KMS-11 (cell line): ENCODE measurements at regions not wholly inside any gene's neighbourhood (a gene's known extent, or its start where the extent isn't known, plus 50 kb on each side); places are given as distances from the start of the nearest gene placed in this dataset.

ENCODE experiments used
- H2AFZ ChIP-seq: fragments of 200-600 bp; sonication (generic); 2 replicates; pipeline ENCODE4 v1.6.1; 2016; ENCODE audit warnings: antibody characterized with exemption, mixed run types, low read depth
- H3K27ac ChIP-seq: fragments of 200-600 bp; sonication (generic); 2 replicates; pipeline ENCODE4 v1.6.1; 2016; ENCODE audit warnings: mild to moderate bottlenecking, mixed run types
- H3K27me3 ChIP-seq: fragments of 200-600 bp; sonication (generic); 2 replicates; pipeline ENCODE4 v1.6.1; 2017; ENCODE audit warnings: mild to moderate bottlenecking, low read depth, mixed run types, moderate library complexity; ENCODE audit not compliant: insufficient read depth
- H3K36me3 ChIP-seq: fragments of 200-600 bp; sonication (generic); 2 replicates; pipeline ENCODE4 v1.6.1; 2017; ENCODE audit warnings: mild to moderate bottlenecking, mixed run types; ENCODE audit not compliant: insufficient read depth
- H3K4me1 ChIP-seq: fragments of 200-600 bp; sonication (generic); 2 replicates; pipeline ENCODE4 v1.6.1; 2016; ENCODE audit warnings: mild to moderate bottlenecking, low read depth, mixed run types; ENCODE audit not compliant: poor library complexity, severe bottlenecking
- H3K4me2 ChIP-seq: fragments of 200-600 bp; sonication (generic); 2 replicates; pipeline ENCODE4 v1.7.0; 2016; ENCODE audit warnings: mild to moderate bottlenecking, mixed run types
- H3K4me3 ChIP-seq: fragments of 200-600 bp; sonication (generic); IDR thresholded peaks from 2 replicates; pipeline ENCODE4 v1.6.1; 2017; ENCODE audit warnings: low read depth, low read length, mixed read lengths; ENCODE audit not compliant: insufficient read depth
- H3K79me2 ChIP-seq: fragments of 200-600 bp; sonication (generic); 2 replicates; pipeline ENCODE4 v1.6.1; 2016; ENCODE audit warnings: low read depth, mixed run types; ENCODE audit not compliant: insufficient read depth
- H3K9ac ChIP-seq: fragments of 200-600 bp; sonication (generic); 2 replicates; pipeline ENCODE4 v1.6.1; 2016; ENCODE audit warnings: mild to moderate bottlenecking, mixed run types
- H4K20me1 ChIP-seq: fragments of 200-600 bp; sonication (generic); 2 replicates; pipeline ENCODE4 v1.6.1; 2016; ENCODE audit warnings: mild to moderate bottlenecking, mixed run types; ENCODE audit not compliant: insufficient read depth
- TF ChIP-seq, protein P1 (sequence below): fragments of 200-600 bp; sonication (generic); conservative IDR thresholded peaks from 2 replicates; pipeline ENCODE4 v1.6.1; 2017; ENCODE audit warnings: low read depth, mild to moderate bottlenecking, antibody characterized with exemption, low read length, moderate library complexity, mixed read lengths

DNA sequence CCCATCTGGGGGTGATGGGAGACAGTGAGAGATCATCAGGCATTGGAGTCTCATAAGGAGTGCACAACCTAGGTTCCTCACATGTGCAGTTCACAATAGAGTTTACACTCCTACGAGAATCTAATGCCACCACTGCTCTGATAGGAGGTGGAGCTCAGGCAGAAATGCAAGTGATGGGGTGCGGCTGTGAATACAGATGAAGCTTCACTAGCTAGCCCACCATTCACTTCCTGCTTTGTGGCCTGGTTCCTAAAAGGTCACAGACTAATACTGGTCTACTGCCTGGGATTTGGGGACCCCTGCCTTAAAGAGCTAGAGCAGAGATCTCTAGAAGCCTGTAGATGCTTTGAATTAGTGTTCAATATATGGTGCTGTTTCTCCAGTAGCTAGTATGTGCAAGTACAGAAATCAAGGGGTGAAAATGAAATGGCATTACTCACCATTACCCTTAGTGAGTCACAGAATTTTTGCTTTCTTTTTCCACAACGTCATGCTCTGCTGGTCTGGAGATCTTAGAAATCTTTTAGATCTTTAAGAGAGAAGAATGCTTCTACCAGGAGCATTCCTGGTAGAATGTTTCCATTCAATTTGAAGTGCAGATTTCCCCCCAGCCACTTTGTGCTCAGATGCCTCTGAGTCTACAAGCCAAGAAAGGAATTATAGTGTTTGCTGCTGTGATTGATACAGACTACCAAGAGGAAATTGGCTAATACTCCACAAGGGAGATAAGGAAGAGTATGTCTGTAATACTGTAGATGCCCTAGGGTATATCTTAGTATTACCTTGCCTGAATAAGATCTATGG lies 2301.2 kb downstream of the PCDH9 start:
- H4K20me1 ChIP-seq = no peaks in the 10 kb centered on the region
- no peak overlapping the region for H3K4me3 ChIP-seq
- H3K27ac ChIP-seq = no peak overlapping the region
- no peaks in the 10 kb centered on the region for H3K27me3 ChIP-seq
- TF ChIP-seq, protein P1, sequence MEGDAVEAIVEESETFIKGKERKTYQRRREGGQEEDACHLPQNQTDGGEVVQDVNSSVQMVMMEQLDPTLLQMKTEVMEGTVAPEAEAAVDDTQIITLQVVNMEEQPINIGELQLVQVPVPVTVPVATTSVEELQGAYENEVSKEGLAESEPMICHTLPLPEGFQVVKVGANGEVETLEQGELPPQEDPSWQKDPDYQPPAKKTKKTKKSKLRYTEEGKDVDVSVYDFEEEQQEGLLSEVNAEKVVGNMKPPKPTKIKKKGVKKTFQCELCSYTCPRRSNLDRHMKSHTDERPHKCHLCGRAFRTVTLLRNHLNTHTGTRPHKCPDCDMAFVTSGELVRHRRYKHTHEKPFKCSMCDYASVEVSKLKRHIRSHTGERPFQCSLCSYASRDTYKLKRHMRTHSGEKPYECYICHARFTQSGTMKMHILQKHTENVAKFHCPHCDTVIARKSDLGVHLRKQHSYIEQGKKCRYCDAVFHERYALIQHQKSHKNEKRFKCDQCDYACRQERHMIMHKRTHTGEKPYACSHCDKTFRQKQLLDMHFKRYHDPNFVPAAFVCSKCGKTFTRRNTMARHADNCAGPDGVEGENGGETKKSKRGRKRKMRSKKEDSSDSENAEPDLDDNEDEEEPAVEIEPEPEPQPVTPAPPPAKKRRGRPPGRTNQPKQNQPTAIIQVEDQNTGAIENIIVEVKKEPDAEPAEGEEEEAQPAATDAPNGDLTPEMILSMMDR = no peak
- no peaks in the 10 kb centered on the region for H3K4me1 ChIP-seq
- no peaks in the 10 kb centered on the region for H3K79me2 ChIP-seq
- no peak overlapping the region for H3K4me2 ChIP-seq
- H3K9ac ChIP-seq = no peak overlapping the region
- no peaks in the 10 kb centered on the region for H3K36me3 ChIP-seq
- no peak overlapping the region for H2AFZ ChIP-seq

DNA sequence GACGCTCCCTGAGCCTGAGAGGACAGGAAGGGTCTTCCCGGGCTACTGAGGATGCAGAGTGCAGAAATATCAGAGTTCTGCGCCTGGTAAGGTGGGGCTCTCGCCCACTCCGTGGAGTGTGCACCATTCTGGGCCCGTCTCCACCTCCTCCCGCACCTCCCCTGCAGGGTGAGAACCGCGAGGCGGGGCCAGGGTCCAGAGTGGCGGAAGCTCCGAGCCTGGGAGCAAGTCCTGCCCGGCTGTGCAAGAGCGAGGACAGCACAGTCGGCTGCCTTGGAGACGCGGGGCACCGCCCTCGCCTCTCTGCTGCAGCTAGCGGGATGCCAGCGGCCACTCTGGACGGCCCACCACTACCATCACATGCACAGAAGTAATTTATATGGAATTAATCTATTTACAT lies 2304.4 kb downstream of the PCDH9 start:
- Histone ChIP-seq H3K9ac (no peak overlapping the region), H2AFZ (no peak overlapping the region), H3K4me1 (no peaks in the 10 kb centered on the region), H3K4me3 (no peak overlapping the region), H4K20me1 (no peaks in the 10 kb centered on the region), H3K79me2 (no peaks in the 10 kb centered on the region), H3K27ac (no peak overlapping the region), H3K36me3 (no peaks in the 10 kb centered on the region), H3K27me3 (no peaks in the 10 kb centered on the region), H3K4me2 (no peak overlapping the region)
- TF ChIP-seq, protein P1 = no peak

DNA sequence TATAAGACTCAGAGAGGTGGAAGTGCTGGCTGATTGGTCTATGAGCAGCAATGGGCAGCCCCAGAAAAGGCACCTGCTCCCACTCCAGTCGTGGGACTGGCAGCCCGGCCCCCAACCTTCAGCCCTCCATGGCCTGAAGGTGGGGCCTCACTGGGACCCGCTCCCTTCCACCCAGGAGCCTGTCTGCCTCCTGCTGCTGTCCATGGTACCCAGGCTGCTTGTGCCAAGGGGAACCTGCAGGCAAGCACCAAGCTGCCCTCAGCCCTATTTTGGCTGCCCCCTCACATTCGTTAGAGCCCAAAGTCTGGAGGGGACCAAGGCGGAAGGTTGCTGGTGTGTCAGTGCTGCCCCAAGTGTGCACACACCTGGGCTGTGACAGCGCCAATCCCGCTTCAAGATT lies 2304.9 kb downstream of the PCDH9 start:
- Histone ChIP-seq H3K9ac (no peak overlapping the region), H3K79me2 (no peaks in the 10 kb centered on the region), H3K27me3 (no peaks in the 10 kb centered on the region), H3K4me3 (no peak overlapping the region), H3K4me1 (no peaks in the 10 kb centered on the region), H3K4me2 (no peak overlapping the region), H2AFZ (no peak overlapping the region), H3K27ac (no peak overlapping the region), H3K36me3 (no peaks in the 10 kb centered on the region), H4K20me1 (no peaks in the 10 kb centered on the region)
- TF ChIP-seq, protein P1 = no peak

DNA sequence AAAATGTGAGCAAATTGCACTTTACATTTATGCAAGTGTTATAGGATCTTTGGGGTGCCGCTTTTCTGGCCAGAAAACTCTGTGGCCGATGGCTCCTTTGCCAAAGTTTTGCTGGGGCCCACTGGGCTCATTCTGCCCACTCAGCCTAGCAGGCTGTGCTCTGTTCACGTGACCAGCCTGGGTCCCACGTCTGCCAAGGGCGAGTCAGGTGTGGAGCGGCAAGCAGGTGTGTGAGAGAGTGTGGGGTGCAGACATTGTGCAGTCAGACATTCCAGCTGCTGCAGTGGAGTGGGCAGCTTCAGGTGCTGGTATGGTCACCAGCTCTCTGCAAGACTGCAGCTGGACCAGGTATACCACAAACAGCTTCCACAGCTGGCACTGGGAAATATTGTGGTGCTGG lies 2305.7 kb downstream of the PCDH9 start:
- Histone ChIP-seq H3K36me3 (no peaks in the 10 kb centered on the region), H3K9ac (no peak overlapping the region), H4K20me1 (no peaks in the 10 kb centered on the region), H3K27ac (no peak overlapping the region), H2AFZ (no peak overlapping the region), H3K27me3 (no peaks in the 10 kb centered on the region), H3K79me2 (no peaks in the 10 kb centered on the region), H3K4me3 (no peak overlapping the region), H3K4me2 (no peak overlapping the region), H3K4me1 (no peaks in the 10 kb centered on the region)
- TF ChIP-seq, protein P1 = no peak
